Naive B cell (primary cell): ENCODE measurements at regions not wholly inside any gene's neighbourhood (a gene's known extent, or its start where the extent isn't known, plus 50 kb on each side); places are given as distances from the start of the nearest gene placed in this dataset.

Experiments
- ATAC-seq, 2 donors: fragments of 150-1000 bp; cut with Tn5 transposase; 2 replicates each; pipeline ENCODE4 v1.10.0; 2021; ENCODE audit warnings: low read depth in 2 of 2, mild to moderate bottlenecking in 2 of 2, moderate library complexity in 2 of 2
- DNase-seq: peaks from one replicate; pipeline ENCODE4 v3.0.0; 2022
- H3K27ac Mint-ChIP-seq, 6 donors: one replicate each; pipeline ENCODE4 v1.8.0; 2020 to 2022; ENCODE audit warnings: mild to moderate bottlenecking in 6 of 6, mixed read lengths in 6 of 6, moderate library complexity in 5 of 6, inconsistent platforms in 2 of 6
- H3K27me3 Mint-ChIP-seq, 3 donors: one replicate each; pipeline ENCODE4 v1.8.0; 2021 to 2022; ENCODE audit warnings: mixed read lengths in 3 of 3, mild to moderate bottlenecking in 1 of 3
- H3K36me3 Mint-ChIP-seq, 2 donors: one replicate each; pipeline ENCODE4 v1.8.0; 2020 to 2022; ENCODE audit warnings: mixed read lengths in 2 of 2, inconsistent platforms in 1 of 2, mild to moderate bottlenecking in 1 of 2
- H3K4me1 Mint-ChIP-seq, 3 donors: one replicate each; pipeline ENCODE4 v1.8.0; 2020 to 2022; ENCODE audit warnings: mixed read lengths in 3 of 3, inconsistent platforms in 1 of 3, mild to moderate bottlenecking in 1 of 3, moderate library complexity in 1 of 3
- H3K4me3 Mint-ChIP-seq, 8 donors: one replicate each; pipeline ENCODE4 v1.8.0; 2020 to 2022; ENCODE audit warnings: mild to moderate bottlenecking in 8 of 8, mixed read lengths in 8 of 8, moderate library complexity in 8 of 8, inconsistent platforms in 2 of 8
- H3K9me3 Mint-ChIP-seq, 7 donors: one replicate each; pipeline ENCODE4 v1.8.0; 2020 to 2022; ENCODE audit warnings: mixed read lengths in 7 of 7, mild to moderate bottlenecking in 5 of 7, inconsistent platforms in 2 of 7, moderate library complexity in 1 of 7

- Mint-ChIP-seq H3K27ac (peak overlapping the region in 1 of 6 donors; percentile 6), H3K4me3 (no peak overlapping the region), H3K36me3 (no peaks in the 10 kb centered on the region), H3K27me3 (peaks cover 0 to 4% (median 0%) of the 10 kb centered on the region in 3 donors), H3K4me1 (no peaks in the 10 kb centered on the region), H3K9me3 (peaks cover 3 to 26% (median 7%) of the 10 kb centered on the region in 7 donors)
- DNase-seq, result no peak
- no peak for ATAC-seq
These were observed 344.0 kb upstream of the DDX18 start for GRCh38 chr2:117470311-117471095.

GRCh38 chr2:117481608-117482007, 332.9 kb upstream of the DDX18 start:
- Mint-ChIP-seq H3K36me3 (no peaks in the 10 kb centered on the region), H3K27me3 (no peaks in the 10 kb centered on the region), H3K9me3 (peaks cover 16 to 49% (median 22%) of the 10 kb centered on the region in 7 donors), H3K4me1 (no peaks in the 10 kb centered on the region), H3K4me3 (no peak overlapping the region), H3K27ac (no peak overlapping the region)
- ATAC-seq (no peak), DNase-seq (no peak)

GRCh38 chr2:117485588-117485987, 328.9 kb upstream of the DDX18 start:
- Mint-ChIP-seq H3K4me3 (no peak overlapping the region), H3K9me3 (peaks cover 3 to 19% (median 10%) of the 10 kb centered on the region in 7 donors), H3K36me3 (no peaks in the 10 kb centered on the region), H3K27ac (no peak overlapping the region), H3K4me1 (no peaks in the 10 kb centered on the region), H3K27me3 (no peaks in the 10 kb centered on the region)
- ATAC-seq, result no peak
- DNase-seq, result no peak

GRCh38 chr2:117486081-117486480, 328.4 kb upstream of the DDX18 start:
- ATAC-seq (no peak), DNase-seq (no peak)
- Mint-ChIP-seq H3K36me3 (no peaks in the 10 kb centered on the region), H3K27me3 (no peaks in the 10 kb centered on the region), H3K4me3 (no peak overlapping the region), H3K27ac (no peak overlapping the region), H3K4me1 (no peaks in the 10 kb centered on the region), H3K9me3 (peaks cover 3 to 19% (median 10%) of the 10 kb centered on the region in 7 donors)

GRCh38 chr2:117492209-117492851, 322.2 kb upstream of the DDX18 start:
- H3K4me3 Mint-ChIP-seq, result no peak overlapping the region
- DNase-seq (no peak), ATAC-seq (no peak)
- H3K36me3 Mint-ChIP-seq, result no peaks in the 10 kb centered on the region
- no peak overlapping the region for H3K27ac Mint-ChIP-seq
- peaks cover 0 to 12% (median 3%) of the 10 kb centered on the region in 7 donors for H3K9me3 Mint-ChIP-seq
- H3K4me1 Mint-ChIP-seq, result no peaks in the 10 kb centered on the region
- H3K27me3 Mint-ChIP-seq, result no peaks in the 10 kb centered on the region

- DNase-seq (no peak), ATAC-seq (no peak)
- H3K27me3 Mint-ChIP-seq, result no peaks in the 10 kb centered on the region
- H3K27ac Mint-ChIP-seq, result no peak overlapping the region
- H3K4me3 Mint-ChIP-seq, result no peak overlapping the region
- H3K36me3 Mint-ChIP-seq, result no peaks in the 10 kb centered on the region
- H3K9me3 Mint-ChIP-seq, result peaks cover 0 to 15% (median 3%) of the 10 kb centered on the region in 7 donors
- H3K4me1 Mint-ChIP-seq, result no peaks in the 10 kb centered on the region
These were observed 313.8 kb upstream of the DDX18 start for GRCh38 chr2:117500721-117501120.

GRCh38 chr2:117502121-117502520, 312.4 kb upstream of the DDX18 start:
- H3K27me3 Mint-ChIP-seq, result no peaks in the 10 kb centered on the region
- H3K27ac Mint-ChIP-seq, result no peak overlapping the region
- H3K9me3 Mint-ChIP-seq, result peaks cover 0 to 5% (median 0%) of the 10 kb centered on the region in 7 donors
- no peak overlapping the region for H3K4me3 Mint-ChIP-seq
- no peaks in the 10 kb centered on the region for H3K36me3 Mint-ChIP-seq
- no peak for ATAC-seq
- H3K4me1 Mint-ChIP-seq, result no peaks in the 10 kb centered on the region
- DNase-seq, result no peak

GRCh38 chr2:117512307-117512706, 302.2 kb upstream of the DDX18 start:
- ATAC-seq (no peak), DNase-seq (no peak)
- Mint-ChIP-seq H3K27ac (no peak overlapping the region), H3K9me3 (peaks cover 0 to 10% (median 3%) of the 10 kb centered on the region in 7 donors), H3K4me1 (no peaks in the 10 kb centered on the region), H3K4me3 (no peak overlapping the region), H3K36me3 (no peaks in the 10 kb centered on the region), H3K27me3 (no peaks in the 10 kb centered on the region)

GRCh38 chr2:117514371-117514770, 300.1 kb upstream of the DDX18 start:
- ATAC-seq (no peak), DNase-seq (no peak)
- Mint-ChIP-seq H3K9me3 (peaks cover 0 to 7% (median 3%) of the 10 kb centered on the region in 7 donors), H3K4me1 (no peaks in the 10 kb centered on the region), H3K4me3 (no peak overlapping the region), H3K27ac (no peak overlapping the region), H3K36me3 (no peaks in the 10 kb centered on the region), H3K27me3 (no peaks in the 10 kb centered on the region)

GRCh38 chr2:117519238-117519637, 295.3 kb upstream of the DDX18 start:
- ATAC-seq (no peak), DNase-seq (no peak)
- Mint-ChIP-seq H3K4me3 (no peak overlapping the region), H3K9me3 (peaks cover 0 to 3% (median 0%) of the 10 kb centered on the region in 7 donors), H3K36me3 (no peaks in the 10 kb centered on the region), H3K27ac (no peak overlapping the region), H3K4me1 (no peaks in the 10 kb centered on the region), H3K27me3 (no peaks in the 10 kb centered on the region)

GRCh38 chr2:117519721-117520120, 294.8 kb upstream of the DDX18 start:
- H3K27me3 Mint-ChIP-seq, result no peaks in the 10 kb centered on the region
- peaks cover 0 to 3% (median 0%) of the 10 kb centered on the region in 7 donors for H3K9me3 Mint-ChIP-seq
- H3K36me3 Mint-ChIP-seq, result no peaks in the 10 kb centered on the region
- H3K4me1 Mint-ChIP-seq, result no peaks in the 10 kb centered on the region
- H3K4me3 Mint-ChIP-seq, result no peak overlapping the region
- no peak overlapping the region for H3K27ac Mint-ChIP-seq
- no peak for DNase-seq
- ATAC-seq, result no peak

GRCh38 chr2:117523267-117523666, 291.2 kb upstream of the DDX18 start:
- Mint-ChIP-seq H3K9me3 (peaks cover 0 to 3% (median 0%) of the 10 kb centered on the region in 7 donors), H3K27me3 (no peaks in the 10 kb centered on the region), H3K4me1 (no peaks in the 10 kb centered on the region), H3K4me3 (no peak overlapping the region), H3K36me3 (no peaks in the 10 kb centered on the region), H3K27ac (no peak overlapping the region)
- DNase-seq (no peak), ATAC-seq (no peak)

- peaks cover 0 to 3% (median 0%) of the 10 kb centered on the region in 7 donors for H3K9me3 Mint-ChIP-seq
- DNase-seq (no peak), ATAC-seq (no peak)
- H3K27ac Mint-ChIP-seq, result no peak overlapping the region
- no peaks in the 10 kb centered on the region for H3K4me1 Mint-ChIP-seq
- H3K27me3 Mint-ChIP-seq, result no peaks in the 10 kb centered on the region
- H3K36me3 Mint-ChIP-seq, result no peaks in the 10 kb centered on the region
- H3K4me3 Mint-ChIP-seq, result no peak overlapping the region
These were observed 290.7 kb upstream of the DDX18 start for GRCh38 chr2:117523711-117524238.

- Mint-ChIP-seq H3K4me3 (no peak overlapping the region), H3K36me3 (no peaks in the 10 kb centered on the region), H3K9me3 (peaks cover 3 to 22% (median 8%) of the 10 kb centered on the region in 7 donors), H3K27me3 (no peaks in the 10 kb centered on the region), H3K27ac (no peak overlapping the region), H3K4me1 (no peaks in the 10 kb centered on the region)
- ATAC-seq (no peak), DNase-seq (no peak)
These were observed 278.4 kb upstream of the DDX18 start for GRCh38 chr2:117536139-117536538.
